Activated naive CD8-positive, alpha-beta T cell (primary cell): ENCODE measurements at regions not wholly inside any gene's neighbourhood (a gene's known extent, or its start where the extent isn't known, plus 50 kb on each side); places are given as distances from the start of the nearest gene placed in this dataset.

Source experiments
- H3K27ac Mint-ChIP-seq: one replicate; pipeline ENCODE4 v1.8.0; 2021; ENCODE audit warnings: mixed read lengths
- H3K27me3 Mint-ChIP-seq: one replicate; pipeline ENCODE4 v1.8.0; 2021; ENCODE audit warnings: mixed read lengths
- H3K36me3 Mint-ChIP-seq: one replicate; pipeline ENCODE4 v1.8.0; 2021; ENCODE audit warnings: mixed read lengths
- H3K4me1 Mint-ChIP-seq: one replicate; pipeline ENCODE4 v1.8.0; 2021; ENCODE audit warnings: low read depth, mixed read lengths
- H3K4me3 Mint-ChIP-seq: one replicate; pipeline ENCODE4 v1.8.0; 2021; ENCODE audit warnings: mild to moderate bottlenecking, mixed read lengths
- H3K9me3 Mint-ChIP-seq: one replicate; pipeline ENCODE4 v1.8.0; 2021; ENCODE audit warnings: low read depth, mixed read lengths

DNA sequence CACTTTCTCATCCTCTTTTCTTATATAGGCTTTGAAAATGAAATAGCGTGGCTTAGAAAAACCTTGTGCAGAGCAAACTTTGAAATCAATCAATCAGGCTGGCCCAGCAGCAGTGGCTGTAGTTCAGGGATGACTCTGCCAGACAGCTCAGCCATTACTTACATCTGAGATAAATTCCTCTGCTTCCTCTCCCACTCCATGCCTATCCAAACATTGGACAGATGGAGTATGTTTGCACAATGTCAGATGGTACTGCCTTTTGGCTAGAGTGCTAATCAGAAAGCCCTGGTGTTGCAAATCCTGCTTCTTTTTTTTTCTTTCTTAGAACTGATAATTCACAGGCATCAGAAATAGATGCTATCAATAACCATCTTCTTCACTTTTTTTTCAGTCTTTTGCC, 1065.1 kb downstream of the AGBL1 start:
- Mint-ChIP-seq H3K9me3 (peaks cover 9% of the 10 kb centered on the region), H3K4me3 (no peak overlapping the region), H3K36me3 (no peaks in the 10 kb centered on the region), H3K27me3 (no peaks in the 10 kb centered on the region), H3K27ac (no peak overlapping the region), H3K4me1 (no peaks in the 10 kb centered on the region)

DNA sequence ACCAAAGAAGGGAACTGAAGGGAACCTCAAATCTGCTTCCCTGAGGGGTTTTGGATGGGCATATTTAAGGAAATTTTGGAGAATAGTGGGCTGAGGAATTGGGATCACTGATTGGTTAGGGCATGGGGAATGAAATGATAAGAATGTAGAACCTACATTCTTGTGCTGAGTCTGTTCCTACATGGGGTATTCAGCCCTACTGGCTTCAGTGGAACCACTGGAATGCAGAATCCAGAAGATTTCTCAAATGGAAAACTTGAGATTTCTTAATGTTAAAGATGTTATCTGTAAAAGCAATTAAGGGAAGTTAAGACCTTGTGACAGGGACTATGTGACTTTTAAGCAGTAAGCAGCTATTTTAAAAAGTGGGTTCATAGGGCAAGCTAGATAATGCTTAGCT, 1062.4 kb downstream of the AGBL1 start:
- peaks cover 5% of the 10 kb centered on the region for H3K27me3 Mint-ChIP-seq
- H3K36me3 Mint-ChIP-seq = no peaks in the 10 kb centered on the region
- H3K9me3 Mint-ChIP-seq = peaks cover 9% of the 10 kb centered on the region
- H3K27ac Mint-ChIP-seq = no peak overlapping the region
- H3K4me1 Mint-ChIP-seq = no peaks in the 10 kb centered on the region
- H3K4me3 Mint-ChIP-seq = no peak overlapping the region

DNA sequence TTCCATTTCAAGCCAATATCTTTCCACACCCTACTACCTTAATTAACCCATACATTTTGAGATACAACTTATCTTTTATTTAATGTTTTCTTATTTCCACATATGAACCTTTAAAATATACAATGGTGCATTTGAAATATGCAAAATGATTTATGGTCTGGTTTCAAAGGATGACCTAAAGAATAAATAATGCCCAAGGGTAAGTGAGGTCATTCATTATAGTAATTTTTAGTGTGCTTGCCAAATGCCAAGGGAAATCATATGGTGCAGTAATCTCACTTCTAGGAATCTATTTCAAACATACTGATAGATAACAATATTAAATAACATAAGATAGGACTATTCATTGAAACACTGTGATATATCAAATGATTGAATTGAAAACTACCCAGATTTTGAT, 1055.4 kb downstream of the AGBL1 start:
- Mint-ChIP-seq H3K4me1 (no peaks in the 10 kb centered on the region), H3K9me3 (no peaks in the 10 kb centered on the region), H3K27me3 (peaks cover 6% of the 10 kb centered on the region), H3K36me3 (no peaks in the 10 kb centered on the region), H3K4me3 (no peak overlapping the region), H3K27ac (no peak overlapping the region)

DNA sequence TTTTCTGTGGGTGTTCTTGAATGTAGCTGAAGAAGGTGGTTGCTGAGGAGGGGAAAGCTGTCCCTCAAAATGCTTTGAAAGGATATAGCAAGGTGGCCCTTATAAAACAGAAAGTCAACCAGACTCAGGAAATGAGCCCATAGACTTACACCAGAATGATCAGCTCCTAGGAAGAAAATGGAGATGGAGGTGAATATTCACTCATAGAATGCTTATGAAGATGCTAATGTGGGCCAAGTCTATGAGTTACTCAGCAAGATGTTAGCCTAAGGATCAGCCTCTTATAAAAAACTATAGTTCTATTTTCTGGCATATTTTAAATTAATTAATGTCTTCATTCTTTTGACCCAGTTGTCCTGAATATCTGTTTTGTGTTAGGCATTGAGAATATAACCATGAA, 1054.0 kb downstream of the AGBL1 start:
- H3K4me1 Mint-ChIP-seq = no peaks in the 10 kb centered on the region
- H3K27ac Mint-ChIP-seq = no peak overlapping the region
- H3K4me3 Mint-ChIP-seq = no peak overlapping the region
- H3K27me3 Mint-ChIP-seq = peaks cover 4% of the 10 kb centered on the region
- H3K36me3 Mint-ChIP-seq = no peaks in the 10 kb centered on the region
- no peaks in the 10 kb centered on the region for H3K9me3 Mint-ChIP-seq

GRCh38 chr15:87131067-87131466, 1051.4 kb downstream of the AGBL1 start:
- no peak overlapping the region for H3K27ac Mint-ChIP-seq
- H3K4me1 Mint-ChIP-seq = no peaks in the 10 kb centered on the region
- peaks cover 1% of the 10 kb centered on the region for H3K27me3 Mint-ChIP-seq
- no peaks in the 10 kb centered on the region for H3K9me3 Mint-ChIP-seq
- no peaks in the 10 kb centered on the region for H3K36me3 Mint-ChIP-seq
- no peak overlapping the region for H3K4me3 Mint-ChIP-seq

- Mint-ChIP-seq H3K36me3 (no peaks in the 10 kb centered on the region), H3K9me3 (no peaks in the 10 kb centered on the region), H3K4me1 (no peaks in the 10 kb centered on the region), H3K4me3 (no peak overlapping the region), H3K27ac (no peak overlapping the region), H3K27me3 (peaks cover 1% of the 10 kb centered on the region)
Observed at GRCh38 chr15:87129916-87130315, 1050.2 kb downstream of the AGBL1 start.

- Mint-ChIP-seq H3K9me3 (no peaks in the 10 kb centered on the region), H3K27me3 (no peaks in the 10 kb centered on the region), H3K36me3 (no peaks in the 10 kb centered on the region), H3K4me3 (no peak overlapping the region), H3K4me1 (no peaks in the 10 kb centered on the region), H3K27ac (no peak overlapping the region)
Observed at GRCh38 chr15:87123676-87124382, 1044.2 kb downstream of the AGBL1 start.

- no peaks in the 10 kb centered on the region for H3K27me3 Mint-ChIP-seq
- no peak overlapping the region for H3K4me3 Mint-ChIP-seq
- no peaks in the 10 kb centered on the region for H3K36me3 Mint-ChIP-seq
- H3K9me3 Mint-ChIP-seq = no peaks in the 10 kb centered on the region
- no peak overlapping the region for H3K27ac Mint-ChIP-seq
- H3K4me1 Mint-ChIP-seq = no peaks in the 10 kb centered on the region
Observed at GRCh38 chr15:87121336-87121735, 1041.7 kb downstream of the AGBL1 start.

DNA sequence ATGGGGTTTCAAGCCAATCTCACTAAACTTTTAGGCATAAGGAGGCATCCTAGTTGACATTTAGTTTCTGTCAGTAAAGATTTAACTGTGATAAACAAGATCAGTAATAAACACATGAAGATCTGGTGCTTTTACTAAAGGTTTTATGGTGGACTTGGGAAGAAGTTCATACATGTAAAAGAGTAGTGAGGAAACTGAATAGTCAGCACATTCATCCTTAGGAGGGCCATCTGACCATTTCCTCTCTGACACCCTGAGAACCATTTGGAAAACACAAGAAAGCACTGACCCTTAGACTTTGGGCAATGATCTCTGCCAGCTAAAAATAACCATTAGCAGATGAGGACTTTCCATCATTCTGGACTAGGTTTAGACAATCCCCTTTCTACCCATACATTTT, 1040.9 kb downstream of the AGBL1 start:
- Mint-ChIP-seq H3K27ac (no peak overlapping the region), H3K4me3 (no peak overlapping the region), H3K36me3 (no peaks in the 10 kb centered on the region), H3K27me3 (no peaks in the 10 kb centered on the region), H3K9me3 (no peaks in the 10 kb centered on the region), H3K4me1 (no peaks in the 10 kb centered on the region)

GRCh38 chr15:87118846-87119245, 1039.2 kb downstream of the AGBL1 start:
- H3K4me3 Mint-ChIP-seq = no peak overlapping the region

GRCh38 chr15:87118435-87118834, 1038.8 kb downstream of the AGBL1 start:
- H3K9me3 Mint-ChIP-seq = no peaks in the 10 kb centered on the region
- no peak overlapping the region for H3K4me3 Mint-ChIP-seq
- no peaks in the 10 kb centered on the region for H3K27me3 Mint-ChIP-seq
- no peaks in the 10 kb centered on the region for H3K36me3 Mint-ChIP-seq
- no peak overlapping the region for H3K27ac Mint-ChIP-seq
- H3K4me1 Mint-ChIP-seq = no peaks in the 10 kb centered on the region

More at GRCh38 chr15:87118846-87119245, 1039.2 kb downstream of the AGBL1 start:
- Mint-ChIP-seq H3K4me1 (no peaks in the 10 kb centered on the region), H3K27me3 (no peaks in the 10 kb centered on the region), H3K9me3 (no peaks in the 10 kb centered on the region), H3K36me3 (no peaks in the 10 kb centered on the region), H3K27ac (no peak overlapping the region)

DNA sequence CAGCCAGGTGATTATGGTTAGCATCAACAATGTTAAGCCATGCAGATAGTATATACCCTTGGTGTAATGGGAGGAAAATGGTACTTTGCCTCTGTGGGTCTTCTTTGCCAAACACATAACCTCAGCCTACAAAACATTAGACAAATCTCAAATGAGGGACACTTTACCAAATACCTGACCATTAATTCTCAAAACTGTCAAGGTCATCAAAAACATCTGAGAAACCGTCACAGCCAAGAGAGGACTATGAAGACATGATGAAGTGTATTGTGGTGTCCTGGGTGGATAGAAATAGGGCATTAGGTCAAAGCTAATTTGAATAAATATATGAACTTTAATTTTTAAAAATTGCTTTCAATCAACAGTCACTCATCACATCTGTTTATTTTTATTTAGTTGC, 1036.1 kb downstream of the AGBL1 start:
- Mint-ChIP-seq H3K4me1 (no peaks in the 10 kb centered on the region), H3K4me3 (no peak overlapping the region), H3K36me3 (no peaks in the 10 kb centered on the region), H3K27ac (no peak overlapping the region), H3K9me3 (peaks cover 5% of the 10 kb centered on the region), H3K27me3 (no peaks in the 10 kb centered on the region)

- H3K27ac Mint-ChIP-seq = no peak overlapping the region
- no peaks in the 10 kb centered on the region for H3K36me3 Mint-ChIP-seq
- no peaks in the 10 kb centered on the region for H3K4me1 Mint-ChIP-seq
- no peak overlapping the region for H3K4me3 Mint-ChIP-seq
- peaks cover 8% of the 10 kb centered on the region for H3K9me3 Mint-ChIP-seq
- peaks cover 19% of the 10 kb centered on the region for H3K27me3 Mint-ChIP-seq
Observed at GRCh38 chr15:87099916-87100315, 1020.2 kb downstream of the AGBL1 start.

DNA sequence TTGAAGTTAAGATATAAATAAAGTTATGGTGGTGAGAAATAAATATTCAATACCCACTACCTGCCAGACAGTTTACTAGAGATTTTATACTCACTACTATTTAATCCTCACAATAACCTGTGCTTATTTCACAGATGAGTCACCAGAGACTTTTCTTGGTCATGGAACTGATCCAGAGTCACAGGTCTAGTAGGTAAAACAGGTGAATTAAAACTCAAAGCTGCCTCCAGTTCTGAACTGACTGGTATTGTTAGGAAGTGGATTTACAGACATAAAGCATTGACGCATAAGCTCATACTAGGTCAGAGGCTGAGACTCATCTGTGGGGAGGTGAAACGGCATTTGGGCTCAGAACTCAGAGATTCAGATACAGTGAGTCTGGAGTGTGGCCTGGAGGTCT, 1009.9 kb downstream of the AGBL1 start:
- Mint-ChIP-seq H3K27ac (no peak overlapping the region), H3K27me3 (no peaks in the 10 kb centered on the region), H3K4me3 (no peak overlapping the region), H3K36me3 (no peaks in the 10 kb centered on the region), H3K4me1 (no peaks in the 10 kb centered on the region), H3K9me3 (no peaks in the 10 kb centered on the region)

GRCh38 chr15:87083201-87083600, 1003.5 kb downstream of the AGBL1 start:
- Mint-ChIP-seq H3K27me3 (no peaks in the 10 kb centered on the region), H3K9me3 (no peaks in the 10 kb centered on the region), H3K4me3 (no peak overlapping the region), H3K4me1 (no peaks in the 10 kb centered on the region), H3K36me3 (no peaks in the 10 kb centered on the region), H3K27ac (no peak overlapping the region)

- Mint-ChIP-seq H3K9me3 (no peaks in the 10 kb centered on the region), H3K27me3 (no peaks in the 10 kb centered on the region), H3K36me3 (no peaks in the 10 kb centered on the region), H3K4me1 (no peaks in the 10 kb centered on the region), H3K27ac (no peak overlapping the region), H3K4me3 (no peak overlapping the region)
Observed at GRCh38 chr15:87082581-87082980, 1002.9 kb downstream of the AGBL1 start.
